ENCODE measurements at regions not wholly inside any gene's neighbourhood (a gene's known extent, or its start where the extent isn't known, plus 50 kb on each side); places are given as distances from the start of the nearest gene placed in this dataset.

- DNase-seq (peak in 1 of 2 donors; percentile 1), ATAC-seq (no peak)
- Histone ChIP-seq H3K4me1 (no peaks in the 10 kb centered on the region), H3K27ac (no peak overlapping the region), H3K27me3 (peaks cover 0 to 45% (median 27%) of the 10 kb centered on the region in 7 donors), H3K9me3 (peaks cover 0 to 13% (median 0%) of the 10 kb centered on the region in 11 donors), H3K36me3 (no peaks in the 10 kb centered on the region), H3K4me3 (no peak overlapping the region)
- TF ChIP-seq CTCF (IDR thresholded peaks at IDR 0.05) = no peak
- intact Hi-C loops (cut with DNase I) = no loop called here
- WGBS, 2 donors = 59 to 64% methylated on average over 6 of the region's 6 CpGs
These were observed 125.7 kb downstream of the MATN1 start for GRCh38 chr1:30597711-30598110.

DNA sequence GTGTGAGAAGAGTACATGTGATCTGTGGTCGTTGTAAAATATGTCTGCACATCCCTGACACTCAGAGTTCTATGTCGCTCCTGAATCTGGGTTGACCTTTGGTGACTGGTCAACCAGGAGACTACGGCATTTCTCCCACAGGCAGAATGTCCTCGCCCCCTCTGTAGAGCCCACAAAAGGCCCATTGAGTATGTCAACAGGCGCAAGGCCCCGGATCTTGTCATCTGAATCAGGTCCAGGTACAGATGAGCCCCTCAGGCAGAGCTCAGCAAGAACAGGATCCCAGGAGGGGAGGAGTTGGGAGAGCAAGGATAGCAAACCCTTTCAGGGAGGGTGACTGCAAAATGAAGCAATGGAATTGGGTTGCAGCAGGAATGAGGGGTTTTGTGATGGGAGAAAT, 126.5 kb downstream of the MATN1 start:
- intact Hi-C loops (cut with DNase I) = no loop called here
- 70 to 76% methylated on average over 6 of the region's 6 CpGs for WGBS, 2 donors
- no peak for ATAC-seq
- Histone ChIP-seq H3K4me3 (no peak overlapping the region), H3K9me3 (peaks cover 0 to 20% (median 0%) of the 10 kb centered on the region in 11 donors), H3K27ac (no peak overlapping the region), H3K27me3 (peaks cover 0 to 45% (median 25%) of the 10 kb centered on the region in 7 donors), H3K36me3 (no peaks in the 10 kb centered on the region), H3K4me1 (no peaks in the 10 kb centered on the region)
- no peak for TF ChIP-seq CTCF (IDR thresholded peaks at IDR 0.05)
- peak in 1 of 2 donors; percentile 1 for DNase-seq

- TF ChIP-seq CTCF (IDR thresholded peaks at IDR 0.05) = no peak
- Histone ChIP-seq H3K27ac (no peak overlapping the region), H3K4me1 (no peaks in the 10 kb centered on the region), H3K36me3 (no peaks in the 10 kb centered on the region), H3K27me3 (peaks cover 0 to 45% (median 21%) of the 10 kb centered on the region in 7 donors), H3K9me3 (peaks cover 0 to 18% (median 0%) of the 10 kb centered on the region in 11 donors), H3K4me3 (no peak overlapping the region)
- intact Hi-C loops (cut with DNase I) = no loop called here
- WGBS, 2 donors = 52 to 56% methylated on average over 1 of the region's 1 CpG
- ATAC-seq (no peak), DNase-seq (no peak)
These were observed 126.9 kb downstream of the MATN1 start for GRCh38 chr1:30596470-30596869.

DNA sequence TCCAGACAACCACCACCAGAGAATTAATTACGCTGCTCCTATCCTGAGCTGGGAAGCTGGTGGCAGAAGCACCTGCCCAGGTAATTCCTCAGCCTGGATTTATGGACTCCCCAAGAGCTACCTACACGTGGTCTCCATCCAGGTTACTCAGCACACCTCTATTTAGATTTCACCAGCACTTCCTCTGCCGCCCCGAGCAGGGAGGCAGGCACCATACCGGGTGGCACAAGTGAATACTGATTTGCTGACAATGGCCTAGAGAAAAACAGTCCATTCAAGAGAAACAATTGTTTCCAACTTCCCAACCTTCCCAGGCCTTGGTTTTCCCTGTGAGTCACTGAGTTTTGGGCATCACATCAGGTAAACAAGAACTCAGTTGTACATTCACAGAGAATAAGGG, 134.3 kb downstream of the MATN1 start:
- ATAC-seq (no peak), DNase-seq (no peak)
- WGBS, 2 donors = 56 to 63% methylated on average over 5 of the region's 5 CpGs
- intact Hi-C loops (cut with DNase I) = no loop called here
- no peak overlapping the region for H3K27ac ChIP-seq
- H3K4me3 ChIP-seq = no peak overlapping the region
- peaks cover 0 to 13% (median 0%) of the 10 kb centered on the region in 11 donors for H3K9me3 ChIP-seq
- H3K4me1 ChIP-seq = no peaks in the 10 kb centered on the region
- peaks cover 0 to 35% (median 19%) of the 10 kb centered on the region in 7 donors for H3K27me3 ChIP-seq
- H3K36me3 ChIP-seq = no peaks in the 10 kb centered on the region
- TF ChIP-seq CTCF (IDR thresholded peaks at IDR 0.05) = no peak

Measured in heart right ventricle (tissue), 16 donors.